GM18870 (cell line): ENCODE measurements at regions not wholly inside any gene's neighbourhood (a gene's known extent, or its start where the extent isn't known, plus 50 kb on each side); places are given as distances from the start of the nearest gene placed in this dataset.

ENCODE experiments used
- ATAC-seq: cut with Tn5 transposase; IDR thresholded peaks from one replicate; pipeline ENCODE4 v1.9.1; 2021; ENCODE audit warnings: moderate library complexity; ENCODE audit not compliant: unreplicated experiment

GRCh38 chr5:155285706-155286105, 272.2 kb downstream of the KIF4B start:
- no peak for ATAC-seq

- no peak for ATAC-seq
Observed at GRCh38 chr5:155290937-155291336, 277.4 kb downstream of the KIF4B start.

GRCh38 chr5:155293605-155294178, 280.1 kb downstream of the KIF4B start:
- ATAC-seq = no peak

GRCh38 chr5:155295111-155295510, 281.6 kb downstream of the KIF4B start:
- ATAC-seq = no peak

- no peak for ATAC-seq
Observed at GRCh38 chr5:155299386-155300005, 285.9 kb downstream of the KIF4B start.

- ATAC-seq = no peak
Observed at GRCh38 chr5:155303120-155303519, 289.6 kb downstream of the KIF4B start.

- no peak for ATAC-seq
Observed at GRCh38 chr5:155307229-155307628, 293.7 kb downstream of the KIF4B start.

GRCh38 chr5:155308289-155308688, 294.7 kb downstream of the KIF4B start:
- ATAC-seq = no peak

GRCh38 chr5:155309021-155309746, 295.6 kb downstream of the KIF4B start:
- no peak for ATAC-seq

- no peak for ATAC-seq
Observed at GRCh38 chr5:155311721-155312120, 298.2 kb downstream of the KIF4B start.

GRCh38 chr5:155313518-155313917, 300.0 kb downstream of the KIF4B start:
- ATAC-seq = no peak

GRCh38 chr5:155316070-155316714, 302.6 kb downstream of the KIF4B start:
- ATAC-seq = no peak

- ATAC-seq = peak; percentile 57
Observed at GRCh38 chr5:155332618-155333017, 319.1 kb downstream of the KIF4B start.

- no peak for ATAC-seq
Observed at GRCh38 chr5:155342956-155343355, 329.4 kb downstream of the KIF4B start.

- ATAC-seq = no peak
Observed at GRCh38 chr5:155343468-155343867, 329.9 kb downstream of the KIF4B start.

- ATAC-seq = no peak
Observed at GRCh38 chr5:155353231-155353630, 339.7 kb downstream of the KIF4B start.

GRCh38 chr5:155366096-155366495, 352.5 kb downstream of the KIF4B start:
- ATAC-seq = no peak

GRCh38 chr5:155367841-155368240, 354.3 kb downstream of the KIF4B start:
- ATAC-seq = no peak

GRCh38 chr5:155368490-155368889, 354.9 kb downstream of the KIF4B start:
- ATAC-seq = no peak

GRCh38 chr5:155380480-155380879, 366.9 kb downstream of the KIF4B start:
- no peak for ATAC-seq

GRCh38 chr5:155381654-155382053, 368.1 kb downstream of the KIF4B start:
- no peak for ATAC-seq

GRCh38 chr5:155389498-155389897, 375.9 kb downstream of the KIF4B start:
- no peak for ATAC-seq
